Colonic mucosa (tissue), 4 donors: ENCODE measurements at regions not wholly inside any gene's neighbourhood (a gene's known extent, or its start where the extent isn't known, plus 50 kb on each side); places are given as distances from the start of the nearest gene placed in this dataset.
"Not testable (repeated sequence)": the region's sequence is repeated elsewhere in the genome, so short reads cannot be mapped to it uniquely, and the experiment has no call there.

Source experiments
- DNase-seq: peaks from one replicate; pipeline ENCODE4 v3.0.0-alpha.2; 2020
- H3K27ac ChIP-seq: fragments of 200-600 bp; one replicate; pipeline ENCODE4 v1.8.0; 2021
- H3K27me3 ChIP-seq: fragments of 200-600 bp; one replicate; pipeline ENCODE4 v1.8.0; 2021
- H3K36me3 ChIP-seq: fragments of 200-600 bp; one replicate; pipeline ENCODE4 v1.8.0; 2021
- H3K4me1 ChIP-seq: fragments of 200-600 bp; one replicate; pipeline ENCODE4 v1.8.0; 2021; ENCODE audit warnings: mild to moderate bottlenecking
- H3K4me3 ChIP-seq: fragments of 200-600 bp; one replicate; pipeline ENCODE4 v1.8.0; 2021
- H3K9ac ChIP-seq, 2 donors: one replicate each; pipeline ENCODE4 v1.7.0; 2013; ENCODE audit warnings: control low read depth in 2 of 2, low read depth in 2 of 2, low read length in 2 of 2
- H3K9me3 ChIP-seq: fragments of 200-600 bp; one replicate; pipeline ENCODE4 v1.8.0; 2021
- intact Hi-C: fragments of 100-400 bp; cut with DNase I; formaldehyde crosslinking; loops from one replicate; pipeline ENCODE4 v1.14.1; 2022
- TF ChIP-seq, protein P1 (sequence below): fragments of 200-600 bp; IDR thresholded peaks from one replicate; pipeline ENCODE4 v1.8.0; 2022; ENCODE audit warnings: antibody characterized with exemption, mild to moderate bottlenecking
- donor health status: healthy.
- donor health status: DM: no; HTN: no; CAD: no.
- donor health status: DM: no; HTN: no; CAD: no.

GRCh38 chr3:176623468-176624150 is 573.7 kb downstream of the TBL1XR1 start:
- DNase-seq: no peak
- TF ChIP-seq, protein P1, sequence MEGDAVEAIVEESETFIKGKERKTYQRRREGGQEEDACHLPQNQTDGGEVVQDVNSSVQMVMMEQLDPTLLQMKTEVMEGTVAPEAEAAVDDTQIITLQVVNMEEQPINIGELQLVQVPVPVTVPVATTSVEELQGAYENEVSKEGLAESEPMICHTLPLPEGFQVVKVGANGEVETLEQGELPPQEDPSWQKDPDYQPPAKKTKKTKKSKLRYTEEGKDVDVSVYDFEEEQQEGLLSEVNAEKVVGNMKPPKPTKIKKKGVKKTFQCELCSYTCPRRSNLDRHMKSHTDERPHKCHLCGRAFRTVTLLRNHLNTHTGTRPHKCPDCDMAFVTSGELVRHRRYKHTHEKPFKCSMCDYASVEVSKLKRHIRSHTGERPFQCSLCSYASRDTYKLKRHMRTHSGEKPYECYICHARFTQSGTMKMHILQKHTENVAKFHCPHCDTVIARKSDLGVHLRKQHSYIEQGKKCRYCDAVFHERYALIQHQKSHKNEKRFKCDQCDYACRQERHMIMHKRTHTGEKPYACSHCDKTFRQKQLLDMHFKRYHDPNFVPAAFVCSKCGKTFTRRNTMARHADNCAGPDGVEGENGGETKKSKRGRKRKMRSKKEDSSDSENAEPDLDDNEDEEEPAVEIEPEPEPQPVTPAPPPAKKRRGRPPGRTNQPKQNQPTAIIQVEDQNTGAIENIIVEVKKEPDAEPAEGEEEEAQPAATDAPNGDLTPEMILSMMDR: no peak

DNA sequence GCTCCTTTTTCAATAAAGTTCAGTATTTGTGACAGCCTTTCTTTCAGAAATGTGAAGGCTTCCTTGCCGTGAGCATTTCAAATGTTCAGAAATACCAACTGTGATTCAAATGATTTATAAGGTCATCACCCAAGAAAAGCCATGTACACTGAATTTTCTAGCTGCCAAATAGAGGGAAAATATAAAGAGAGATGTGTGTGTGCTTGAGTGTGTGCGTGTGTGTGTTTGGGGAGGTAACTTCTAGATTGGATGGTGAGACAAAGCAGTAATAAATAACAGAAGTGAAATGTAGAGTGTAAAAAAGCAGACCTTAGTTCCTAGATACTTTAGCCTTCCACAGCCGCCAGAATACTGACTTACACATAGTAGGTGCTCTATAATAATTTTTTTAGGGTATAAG is 577.4 kb downstream of the TBL1XR1 start:
- no peaks in the 10 kb centered on the region for H3K4me1 ChIP-seq
- no peaks in the 10 kb centered on the region for H3K9me3 ChIP-seq
- intact Hi-C loops: no loop called here
- H3K9ac ChIP-seq: no peak overlapping the region
- DNase-seq: no peak
- no peaks in the 10 kb centered on the region for H3K36me3 ChIP-seq
- no peak overlapping the region for H3K27ac ChIP-seq
- H3K27me3 ChIP-seq: no peaks in the 10 kb centered on the region
- H3K4me3 ChIP-seq: no peak overlapping the region
- TF ChIP-seq, protein P1: no peak

More at GRCh38 chr3:176623468-176624150, 573.7 kb downstream of the TBL1XR1 start:
- Histone ChIP-seq H3K4me3 (no peak overlapping the region), H3K36me3 (no peaks in the 10 kb centered on the region), H3K27ac (no peak overlapping the region), H3K4me1 (no peaks in the 10 kb centered on the region), H3K9ac (no peak overlapping the region), H3K9me3 (no peaks in the 10 kb centered on the region), H3K27me3 (no peaks in the 10 kb centered on the region)
- intact Hi-C loops: no loop called here

- no peak overlapping the region for H3K27ac ChIP-seq
- TF ChIP-seq, protein P1: no peak
- no peak for DNase-seq
- no peaks in the 10 kb centered on the region for H3K4me1 ChIP-seq
- no peaks in the 10 kb centered on the region for H3K27me3 ChIP-seq
- no peaks in the 10 kb centered on the region for H3K36me3 ChIP-seq
- H3K9ac ChIP-seq: no peak overlapping the region
- no peak overlapping the region for H3K4me3 ChIP-seq
- H3K9me3 ChIP-seq: no peaks in the 10 kb centered on the region
- intact Hi-C loops: no loop called here
These were observed 581.5 kb downstream of the TBL1XR1 start for GRCh38 chr3:176615826-176616225.

- no peak for DNase-seq
- Histone ChIP-seq H3K9me3 (no peaks in the 10 kb centered on the region), H3K9ac (no peak overlapping the region), H3K27me3 (no peaks in the 10 kb centered on the region), H3K36me3 (no peaks in the 10 kb centered on the region), H3K4me1 (no peaks in the 10 kb centered on the region), H3K4me3 (no peak overlapping the region), H3K27ac (no peak overlapping the region)
- TF ChIP-seq, protein P1: no peak
- intact Hi-C loops: no loop called here
These were observed 585.6 kb downstream of the TBL1XR1 start for GRCh38 chr3:176611703-176612102.

DNA sequence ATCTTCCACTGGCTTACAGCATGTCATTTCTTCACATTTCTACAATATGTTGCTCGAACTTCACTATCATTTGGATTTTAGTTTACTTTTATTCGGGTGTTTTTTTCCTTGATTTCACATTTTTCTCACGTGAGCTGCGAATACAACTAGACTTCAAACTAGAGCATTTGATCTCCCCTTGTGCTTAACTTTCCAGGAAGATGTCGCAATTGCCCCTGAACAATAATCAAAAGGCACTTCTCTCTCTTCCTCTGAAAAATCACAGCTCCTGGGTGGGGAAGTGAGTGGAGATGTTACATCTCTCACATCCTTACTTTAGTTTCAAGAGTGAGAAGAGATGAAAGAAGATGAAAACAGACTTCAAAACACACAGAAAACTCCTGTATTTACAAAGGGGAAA is 587.9 kb downstream of the TBL1XR1 start:
- H3K4me3 ChIP-seq: no peak overlapping the region
- H3K9ac ChIP-seq: no peak overlapping the region
- no peak overlapping the region for H3K27ac ChIP-seq
- intact Hi-C loops: no loop called here
- TF ChIP-seq, protein P1: no peak
- DNase-seq: no peak
- no peaks in the 10 kb centered on the region for H3K36me3 ChIP-seq
- no peaks in the 10 kb centered on the region for H3K9me3 ChIP-seq
- no peaks in the 10 kb centered on the region for H3K4me1 ChIP-seq
- no peaks in the 10 kb centered on the region for H3K27me3 ChIP-seq

GRCh38 chr3:176605553-176605952 is 591.7 kb downstream of the TBL1XR1 start:
- H3K4me1 ChIP-seq, H3K9me3 ChIP-seq, H3K9ac ChIP-seq, H3K36me3 ChIP-seq, DNase-seq, intact Hi-C loops, H3K4me3 ChIP-seq, H3K27ac ChIP-seq, H3K27me3 ChIP-seq: not testable (repeated sequence)
